Activated naive CD4-positive, alpha-beta T cell treated with anti-CD3 and anti-CD28 coated beads, Interleukin-2, amount 10 ng/mL, durations not matched to agents 7 days and 5 days (primary cell): ENCODE measurements at regions not wholly inside any gene's neighbourhood (a gene's known extent, or its start where the extent isn't known, plus 50 kb on each side); places are given as distances from the start of the nearest gene placed in this dataset.
"Not testable (repeated sequence)": the region's sequence is repeated elsewhere in the genome, so short reads cannot be mapped to it uniquely, and the experiment has no call there.

Experiments used
- CTCF ChIA-PET: fragments of 350-600 bp; sonication (Branson Sonifier 250); formaldehyde crosslinking; loops from one replicate; lab custom pipeline; 2021; ENCODE audit warnings: antibody characterized with exemption; lab: Charles Lee
- DNase-seq: peaks from one replicate; pipeline ENCODE4 v3.0.0-alpha.2; 2020
- H3K27ac Mint-ChIP-seq: one replicate; pipeline ENCODE4 v1.8.0; 2021; ENCODE audit warnings: mild to moderate bottlenecking, moderate library complexity, mixed read lengths
- H3K27me3 Mint-ChIP-seq: one replicate; pipeline ENCODE4 v1.8.0; 2021; ENCODE audit warnings: mild to moderate bottlenecking, mixed read lengths
- H3K36me3 Mint-ChIP-seq: one replicate; pipeline ENCODE4 v1.8.0; 2021; ENCODE audit warnings: mixed read lengths
- H3K4me1 Mint-ChIP-seq: one replicate; pipeline ENCODE4 v1.8.0; 2021; ENCODE audit warnings: mixed read lengths
- H3K4me3 Mint-ChIP-seq: one replicate; pipeline ENCODE4 v1.8.0; 2021; ENCODE audit warnings: mild to moderate bottlenecking, moderate library complexity, mixed read lengths
- H3K9me3 Mint-ChIP-seq: one replicate; pipeline ENCODE4 v1.8.0; 2021; ENCODE audit warnings: mixed read lengths

DNA sequence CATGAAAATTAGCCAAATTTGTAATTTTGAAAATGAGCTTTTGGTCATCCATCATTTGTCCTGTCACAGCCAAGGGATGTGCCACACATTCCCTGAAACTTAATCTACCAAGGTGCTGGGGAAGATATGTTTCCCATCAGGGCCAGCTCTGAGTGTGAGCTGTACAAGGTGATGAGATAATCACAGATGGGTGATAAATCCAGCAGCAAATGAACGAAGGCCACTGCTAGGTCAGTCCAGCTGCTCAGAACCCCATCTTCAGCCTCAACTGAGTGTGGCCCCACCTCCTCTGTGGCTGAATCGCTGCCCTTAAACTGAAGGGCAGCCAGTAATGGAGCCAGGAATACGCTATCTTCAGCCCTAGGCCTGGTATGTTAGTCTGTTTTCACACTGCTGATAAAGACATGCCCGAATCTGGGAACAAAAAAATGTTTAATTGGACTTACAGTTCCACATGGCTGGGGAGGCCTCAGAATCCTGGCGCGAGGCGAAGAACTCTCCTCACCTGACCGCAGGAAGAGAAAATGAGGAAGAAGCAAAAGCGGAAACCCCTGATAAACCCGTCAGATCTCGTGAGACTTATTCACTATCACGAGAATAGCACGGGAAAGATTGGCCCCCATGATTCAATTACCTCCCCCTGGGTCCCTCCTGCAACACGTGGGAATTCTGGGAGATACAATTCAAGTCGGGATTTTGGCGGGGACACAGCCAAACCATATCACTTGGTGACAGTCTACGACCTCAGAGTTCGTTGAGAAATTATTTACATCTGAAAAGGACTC is 553.0 kb downstream of the NTRK3 start:
- no peaks in the 10 kb centered on the region for H3K36me3 Mint-ChIP-seq
- no peaks in the 10 kb centered on the region for H3K27me3 Mint-ChIP-seq
- no peak for DNase-seq
- H3K9me3 Mint-ChIP-seq: peaks cover 4% of the 10 kb centered on the region
- no peak overlapping the region for H3K27ac Mint-ChIP-seq
- CTCF ChIA-PET: no interaction called here
- no peak overlapping the region for H3K4me3 Mint-ChIP-seq
- H3K4me1 Mint-ChIP-seq: no peaks in the 10 kb centered on the region

- no peak overlapping the region for H3K4me3 Mint-ChIP-seq
- H3K27ac Mint-ChIP-seq: no peak overlapping the region
- DNase-seq: no peak
- H3K4me1 Mint-ChIP-seq: no peaks in the 10 kb centered on the region
- CTCF ChIA-PET: no interaction called here
- H3K36me3 Mint-ChIP-seq: no peaks in the 10 kb centered on the region
- no peaks in the 10 kb centered on the region for H3K27me3 Mint-ChIP-seq
- H3K9me3 Mint-ChIP-seq: peaks cover 6% of the 10 kb centered on the region
These were observed 554.3 kb downstream of the NTRK3 start for GRCh38 chr15:87702270-87702669.

GRCh38 chr15:87698467-87698866 is 558.1 kb downstream of the NTRK3 start:
- H3K27me3 Mint-ChIP-seq, H3K27ac Mint-ChIP-seq, H3K4me3 Mint-ChIP-seq, H3K36me3 Mint-ChIP-seq, H3K9me3 Mint-ChIP-seq, CTCF ChIA-PET, DNase-seq, H3K4me1 Mint-ChIP-seq: not testable (repeated sequence)

- CTCF ChIA-PET: no interaction called here
- no peaks in the 10 kb centered on the region for H3K27me3 Mint-ChIP-seq
These were observed 566.8 kb downstream of the NTRK3 start for GRCh38 chr15:87689716-87690115.

GRCh38 chr15:87687523-87687870 is 569.0 kb downstream of the NTRK3 start:
- peaks cover 2% of the 10 kb centered on the region for H3K36me3 Mint-ChIP-seq
- DNase-seq: no peak
- peaks cover 14% of the 10 kb centered on the region for H3K9me3 Mint-ChIP-seq
- peaks cover 29% of the 10 kb centered on the region for H3K4me1 Mint-ChIP-seq
- no peak overlapping the region for H3K27ac Mint-ChIP-seq
- no peaks in the 10 kb centered on the region for H3K27me3 Mint-ChIP-seq
- H3K4me3 Mint-ChIP-seq: no peak overlapping the region
- CTCF ChIA-PET: no interaction called here

More at GRCh38 chr15:87689716-87690115, 566.8 kb downstream of the NTRK3 start:
- no peak for DNase-seq
- H3K27ac Mint-ChIP-seq: peak overlapping the region; percentile 51
- peaks cover 17% of the 10 kb centered on the region for H3K4me1 Mint-ChIP-seq
- no peaks in the 10 kb centered on the region for H3K36me3 Mint-ChIP-seq
- H3K4me3 Mint-ChIP-seq: no peak overlapping the region
- peaks cover 14% of the 10 kb centered on the region for H3K9me3 Mint-ChIP-seq

DNA sequence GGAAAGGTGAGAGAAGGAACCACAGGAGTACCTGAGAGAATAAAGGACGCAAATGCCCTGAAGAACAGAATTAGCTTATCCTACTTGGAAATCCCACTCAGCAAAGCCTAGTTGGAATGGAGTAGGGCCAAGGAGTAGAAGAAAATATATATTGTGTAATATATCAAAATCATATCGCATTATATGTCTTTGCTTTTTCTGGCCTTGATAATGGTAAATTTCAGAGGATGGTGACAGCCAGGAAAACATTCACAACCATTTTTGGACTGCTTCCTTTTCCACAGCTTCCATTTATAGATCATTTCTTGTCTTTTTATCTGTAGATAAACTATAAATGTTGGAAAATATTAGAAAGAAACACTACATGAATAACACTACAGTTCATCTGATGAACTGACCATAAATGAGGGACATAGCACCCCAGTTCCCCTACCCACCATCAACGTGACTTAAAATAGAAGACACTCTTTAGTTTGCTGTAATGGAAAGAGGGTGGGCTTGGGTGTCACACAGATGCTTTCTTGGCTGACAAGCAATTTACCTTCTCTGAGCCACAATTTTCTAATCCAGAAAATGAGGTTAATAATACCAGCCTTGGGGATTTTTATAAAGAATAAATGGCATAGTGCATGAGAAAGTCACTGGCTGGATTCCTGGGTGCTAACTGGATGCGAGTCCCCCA is 569.6 kb downstream of the NTRK3 start:
- Mint-ChIP-seq H3K9me3 (peaks cover 16% of the 10 kb centered on the region), H3K4me1 (peaks cover 34% of the 10 kb centered on the region), H3K36me3 (peaks cover 7% of the 10 kb centered on the region), H3K4me3 (no peak overlapping the region), H3K27ac (no peak overlapping the region), H3K27me3 (no peaks in the 10 kb centered on the region)
- no peak for DNase-seq
- CTCF ChIA-PET: no interaction called here

DNA sequence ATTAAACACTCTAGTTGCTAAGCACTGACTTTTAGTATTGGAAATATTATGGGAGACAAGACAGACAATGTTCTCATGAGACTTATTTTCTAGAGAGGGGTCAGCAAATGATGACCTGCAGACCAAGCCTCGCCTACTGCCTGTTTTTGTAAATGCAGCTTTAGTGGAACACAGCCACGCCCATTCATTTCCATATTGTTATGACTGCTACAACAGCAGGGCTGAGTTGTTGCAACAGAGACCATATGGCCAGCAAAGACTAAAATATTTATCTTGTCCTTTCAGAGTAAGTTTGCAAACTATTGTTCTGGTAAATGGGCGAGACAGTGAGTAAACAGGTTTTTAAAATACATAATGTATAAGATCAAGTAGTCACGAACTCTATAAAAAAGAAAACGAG is 570.2 kb downstream of the NTRK3 start:
- Mint-ChIP-seq H3K27me3 (no peaks in the 10 kb centered on the region), H3K4me1 (peaks cover 41% of the 10 kb centered on the region), H3K9me3 (peaks cover 20% of the 10 kb centered on the region), H3K27ac (no peak overlapping the region), H3K36me3 (peaks cover 9% of the 10 kb centered on the region), H3K4me3 (no peak overlapping the region)
- CTCF ChIA-PET: no interaction called here
- DNase-seq: no peak

DNA sequence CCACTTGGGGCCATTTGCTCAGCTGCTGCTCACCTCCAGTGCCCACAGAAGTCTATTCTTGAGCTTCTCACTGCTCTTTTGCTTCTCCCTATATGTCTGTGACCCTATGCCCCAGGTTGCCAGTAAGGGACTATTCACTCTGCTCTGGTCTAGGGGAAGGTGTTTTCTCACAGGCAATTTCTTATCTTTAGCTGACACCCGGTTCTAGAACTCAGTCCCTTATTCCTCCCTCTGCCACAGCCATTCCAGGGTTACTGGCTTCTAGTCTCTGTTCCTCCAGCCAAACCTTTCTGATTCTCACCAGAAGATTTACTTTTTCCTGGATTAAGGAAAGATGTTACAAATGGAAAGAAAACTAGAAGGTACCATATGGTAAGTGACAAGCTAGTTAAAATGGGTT is 574.0 kb downstream of the NTRK3 start:
- DNase-seq: no peak
- CTCF ChIA-PET: interaction anchor here (1.1 kb wide), 1 partner anchor 78 kb away, joined by 3 read pairs; no protein-coding TSS in a partner anchor
- peaks cover 37% of the 10 kb centered on the region for H3K9me3 Mint-ChIP-seq
- peaks cover 18% of the 10 kb centered on the region for H3K36me3 Mint-ChIP-seq
- H3K27ac Mint-ChIP-seq: no peak overlapping the region
- H3K4me1 Mint-ChIP-seq: peaks cover 36% of the 10 kb centered on the region
- H3K4me3 Mint-ChIP-seq: no peak overlapping the region
- no peaks in the 10 kb centered on the region for H3K27me3 Mint-ChIP-seq

DNA sequence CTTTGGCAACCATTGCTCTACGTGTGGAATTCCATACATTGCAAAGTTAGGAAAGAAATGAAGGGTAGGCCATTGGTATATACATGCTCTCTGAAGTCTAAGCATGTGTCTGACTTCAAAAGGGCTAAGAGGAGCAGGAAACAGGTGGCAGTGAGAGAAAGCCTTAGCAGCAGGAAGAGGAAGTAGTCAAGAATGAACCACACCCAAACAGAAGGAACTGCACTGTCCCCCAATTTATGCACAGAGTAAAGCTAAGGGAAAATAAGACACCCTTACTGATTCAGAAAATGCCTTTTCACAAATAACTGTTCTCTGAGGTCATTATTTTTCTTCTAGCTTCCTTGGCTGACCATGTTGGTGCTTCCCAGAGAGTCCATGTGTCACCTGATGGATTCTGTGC is 575.4 kb downstream of the NTRK3 start:
- CTCF ChIA-PET: no interaction called here
- Mint-ChIP-seq H3K9me3 (peaks cover 45% of the 10 kb centered on the region), H3K4me1 (peaks cover 36% of the 10 kb centered on the region), H3K27me3 (no peaks in the 10 kb centered on the region), H3K4me3 (no peak overlapping the region), H3K27ac (peak overlapping the region; percentile 79), H3K36me3 (peaks cover 18% of the 10 kb centered on the region)
- DNase-seq: peak; percentile 32

- H3K4me1 Mint-ChIP-seq: peaks cover 36% of the 10 kb centered on the region
- no peaks in the 10 kb centered on the region for H3K27me3 Mint-ChIP-seq
- no peak overlapping the region for H3K27ac Mint-ChIP-seq
- peaks cover 18% of the 10 kb centered on the region for H3K36me3 Mint-ChIP-seq
- CTCF ChIA-PET: no interaction called here
- no peak for DNase-seq
- no peak overlapping the region for H3K4me3 Mint-ChIP-seq
- peaks cover 44% of the 10 kb centered on the region for H3K9me3 Mint-ChIP-seq
These were observed 576.3 kb downstream of the NTRK3 start for GRCh38 chr15:87680208-87680607.

DNA sequence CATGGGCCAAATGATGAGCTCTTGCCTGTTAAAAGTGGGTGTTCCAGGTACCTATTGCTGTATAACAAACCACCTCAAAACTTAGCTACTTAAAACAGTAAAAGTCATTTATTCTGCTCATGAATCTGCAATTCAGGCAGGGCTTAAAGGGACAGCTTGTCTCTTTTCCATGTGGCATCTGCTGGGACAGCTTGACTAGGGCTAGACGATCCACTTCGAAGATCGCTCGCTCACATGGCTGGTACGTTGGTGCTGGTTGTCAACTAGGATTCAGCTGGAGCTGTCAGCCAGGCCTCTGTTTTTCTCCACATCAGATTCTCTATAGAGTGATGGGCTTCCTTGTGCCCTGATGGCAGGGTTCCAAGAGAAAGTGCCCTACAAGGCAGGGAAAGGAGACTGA is 581.3 kb downstream of the NTRK3 start:
- DNase-seq: no peak
- CTCF ChIA-PET: no interaction called here
- H3K9me3 Mint-ChIP-seq: peaks cover 32% of the 10 kb centered on the region
- H3K4me1 Mint-ChIP-seq: peaks cover 2% of the 10 kb centered on the region
- no peaks in the 10 kb centered on the region for H3K27me3 Mint-ChIP-seq
- no peak overlapping the region for H3K4me3 Mint-ChIP-seq
- H3K36me3 Mint-ChIP-seq: peaks cover 4% of the 10 kb centered on the region
- no peak overlapping the region for H3K27ac Mint-ChIP-seq

- Mint-ChIP-seq H3K27me3 (no peaks in the 10 kb centered on the region), H3K4me1 (no peaks in the 10 kb centered on the region), H3K4me3 (no peak overlapping the region), H3K27ac (no peak overlapping the region), H3K9me3 (peaks cover 32% of the 10 kb centered on the region), H3K36me3 (peaks cover 3% of the 10 kb centered on the region)
- CTCF ChIA-PET: no interaction called here
- DNase-seq: no peak
These were observed 583.9 kb downstream of the NTRK3 start for GRCh38 chr15:87672309-87673288.

DNA sequence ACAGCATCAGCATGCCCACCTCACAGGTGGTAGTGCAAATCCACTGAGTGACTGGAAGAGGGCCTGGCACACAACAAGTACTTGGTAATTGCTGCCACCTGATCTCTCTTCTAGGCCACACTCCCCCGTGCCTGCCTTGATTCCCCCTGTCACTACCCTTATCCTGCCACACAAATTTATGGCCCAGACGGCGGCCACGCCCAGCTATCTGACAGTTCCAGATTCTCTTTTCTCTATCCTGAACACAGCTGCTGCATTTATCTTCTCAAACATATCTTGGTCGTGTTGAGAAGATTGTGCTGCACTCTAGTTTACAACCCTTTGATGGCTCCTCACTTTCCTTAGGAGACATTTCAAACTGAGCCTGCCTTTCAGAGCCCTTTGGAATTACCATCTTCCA is 585.2 kb downstream of the NTRK3 start:
- DNase-seq: no peak
- Mint-ChIP-seq H3K27me3 (no peaks in the 10 kb centered on the region), H3K4me3 (no peak overlapping the region), H3K27ac (no peak overlapping the region), H3K36me3 (peaks cover 3% of the 10 kb centered on the region), H3K4me1 (no peaks in the 10 kb centered on the region), H3K9me3 (peaks cover 21% of the 10 kb centered on the region)
- CTCF ChIA-PET: no interaction called here

DNA sequence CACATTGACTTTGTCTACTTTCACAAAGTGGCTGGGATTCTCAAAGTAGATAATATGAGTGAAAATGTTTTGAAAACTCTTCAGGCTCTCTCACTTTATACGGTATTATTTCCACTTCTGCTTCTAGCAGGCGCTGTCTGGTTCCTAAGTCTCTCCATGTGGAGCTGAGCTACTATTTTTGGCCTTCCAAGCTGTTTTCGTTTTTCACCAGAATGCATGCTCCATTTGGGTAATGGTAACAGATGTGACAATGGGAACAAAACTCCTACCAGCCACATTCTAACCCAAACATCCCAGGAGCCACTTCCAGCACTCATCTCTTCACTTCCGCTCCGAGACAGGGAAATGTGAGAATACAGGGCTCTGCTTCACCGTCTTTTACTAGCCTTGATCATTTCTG is 586.7 kb downstream of the NTRK3 start:
- no peak overlapping the region for H3K4me3 Mint-ChIP-seq
- H3K4me1 Mint-ChIP-seq: no peaks in the 10 kb centered on the region
- CTCF ChIA-PET: no interaction called here
- H3K27ac Mint-ChIP-seq: no peak overlapping the region
- H3K36me3 Mint-ChIP-seq: peaks cover 3% of the 10 kb centered on the region
- no peak for DNase-seq
- no peaks in the 10 kb centered on the region for H3K27me3 Mint-ChIP-seq
- peaks cover 21% of the 10 kb centered on the region for H3K9me3 Mint-ChIP-seq
